T-helper 1 cell treated with Interleukin-12 subunit alpha and Interleukin-12 subunit beta and Interleukin-4 antibody, amounts not matched to agents 30 μg/mL and 1 μg/mL, for 36 hours (primary cell): ENCODE measurements at regions not wholly inside any gene's neighbourhood (a gene's known extent, or its start where the extent isn't known, plus 50 kb on each side); places are given as distances from the start of the nearest gene placed in this dataset.
A peak's percentile ranks its signal among the peaks of the same experiment; 100 is the strongest.

Experiments
- H3K27ac Mint-ChIP-seq: one replicate; pipeline ENCODE4 v1.8.0; 2021; ENCODE audit warnings: mild to moderate bottlenecking, mixed read lengths
- H3K27me3 Mint-ChIP-seq: one replicate; pipeline ENCODE4 v1.8.0; 2021; ENCODE audit warnings: low read depth, mixed read lengths
- H3K36me3 Mint-ChIP-seq: one replicate; pipeline ENCODE4 v1.8.0; 2021; ENCODE audit warnings: low read depth, mixed read lengths
- H3K4me1 Mint-ChIP-seq: one replicate; pipeline ENCODE4 v1.8.0; 2021; ENCODE audit warnings: low read depth, mixed read lengths
- H3K4me3 Mint-ChIP-seq: one replicate; pipeline ENCODE4 v1.8.0; 2021; ENCODE audit warnings: mild to moderate bottlenecking, moderate library complexity, mixed read lengths
- H3K9me3 Mint-ChIP-seq: one replicate; pipeline ENCODE4 v1.8.0; 2021; ENCODE audit warnings: mixed read lengths

DNA sequence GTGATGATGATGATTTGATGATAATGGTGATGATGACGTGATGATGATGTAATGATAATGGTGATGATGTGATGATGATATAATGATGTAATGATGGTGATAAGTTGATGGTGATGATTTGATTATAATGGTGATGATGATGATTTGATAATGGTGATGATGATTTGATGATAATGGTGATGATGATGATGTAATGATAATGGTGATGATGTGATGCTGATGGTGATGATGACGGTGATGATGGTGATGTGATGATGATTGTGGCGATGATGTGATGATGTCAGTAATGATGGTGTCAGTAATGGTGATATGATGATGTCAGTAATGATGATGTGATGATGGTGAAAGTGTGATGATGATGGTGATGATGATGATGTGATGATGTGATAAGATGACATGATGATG lies 613.4 kb downstream of the AACS start:
- H3K27ac Mint-ChIP-seq: no peak overlapping the region
- no peaks in the 10 kb centered on the region for H3K36me3 Mint-ChIP-seq
- no peak overlapping the region for H3K4me3 Mint-ChIP-seq
- no peaks in the 10 kb centered on the region for H3K27me3 Mint-ChIP-seq
- H3K9me3 Mint-ChIP-seq: no peaks in the 10 kb centered on the region
- H3K4me1 Mint-ChIP-seq: no peaks in the 10 kb centered on the region

DNA sequence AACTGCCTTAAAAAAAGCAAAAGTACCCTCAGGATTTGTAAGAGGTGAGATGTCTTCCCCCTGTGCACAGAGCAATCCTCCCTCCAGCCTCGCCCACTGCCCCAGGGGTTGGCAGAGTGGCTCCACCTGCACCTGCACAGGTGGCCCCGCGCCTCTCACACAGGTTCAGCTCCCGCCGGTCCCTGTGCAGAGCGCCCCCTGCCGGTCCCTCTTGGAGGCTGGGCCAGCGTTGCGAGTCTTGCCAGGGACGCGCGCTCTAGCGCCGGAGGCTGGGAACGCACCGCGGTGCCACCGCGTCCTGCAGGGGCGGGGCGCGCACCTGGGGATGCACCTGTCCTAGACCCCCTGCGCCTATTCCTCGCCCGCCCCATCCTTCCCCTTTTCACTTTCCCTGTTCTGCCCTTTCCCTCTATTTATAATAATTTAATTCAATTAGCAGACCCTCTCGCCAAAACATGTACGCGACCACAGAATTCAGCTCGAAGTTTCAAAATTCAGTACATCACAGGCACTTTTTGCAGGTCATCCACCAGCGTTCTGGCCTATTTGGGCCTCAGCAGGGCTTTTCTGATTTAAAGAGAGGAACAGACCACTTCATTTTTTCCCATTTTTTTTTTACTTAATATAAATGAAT lies 618.6 kb downstream of the AACS start:
- no peaks in the 10 kb centered on the region for H3K9me3 Mint-ChIP-seq
- H3K27me3 Mint-ChIP-seq: no peaks in the 10 kb centered on the region
- H3K4me3 Mint-ChIP-seq: no peak overlapping the region
- H3K4me1 Mint-ChIP-seq: no peaks in the 10 kb centered on the region
- no peak overlapping the region for H3K27ac Mint-ChIP-seq
- no peaks in the 10 kb centered on the region for H3K36me3 Mint-ChIP-seq

GRCh38 chr12:125684968-125685790 lies 619.9 kb downstream of the AACS start:
- no peaks in the 10 kb centered on the region for H3K9me3 Mint-ChIP-seq
- no peaks in the 10 kb centered on the region for H3K36me3 Mint-ChIP-seq
- no peaks in the 10 kb centered on the region for H3K27me3 Mint-ChIP-seq
- no peak overlapping the region for H3K27ac Mint-ChIP-seq
- H3K4me3 Mint-ChIP-seq: no peak overlapping the region
- H3K4me1 Mint-ChIP-seq: no peaks in the 10 kb centered on the region

DNA sequence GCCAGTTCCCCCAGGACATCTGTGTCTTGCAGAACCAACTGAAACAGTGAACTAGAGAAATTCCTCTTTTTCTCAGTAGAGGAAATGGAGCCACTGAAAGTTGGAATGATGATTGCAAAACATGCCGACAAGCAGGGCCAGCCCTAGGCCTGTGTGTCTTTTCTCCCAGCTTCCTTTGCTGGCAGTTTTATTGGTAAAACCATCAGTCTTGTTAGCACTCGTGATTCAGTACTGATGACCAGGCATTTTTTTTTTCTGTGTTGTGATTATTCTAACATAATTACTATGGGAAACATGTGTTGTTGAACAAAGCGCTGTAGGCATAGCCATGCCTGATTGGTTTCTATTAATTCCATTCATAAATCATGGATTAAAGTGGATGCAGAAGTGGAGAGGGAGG lies 620.7 kb downstream of the AACS start:
- no peaks in the 10 kb centered on the region for H3K4me1 Mint-ChIP-seq
- no peak overlapping the region for H3K4me3 Mint-ChIP-seq
- no peaks in the 10 kb centered on the region for H3K9me3 Mint-ChIP-seq
- H3K27ac Mint-ChIP-seq: no peak overlapping the region
- H3K36me3 Mint-ChIP-seq: no peaks in the 10 kb centered on the region
- no peaks in the 10 kb centered on the region for H3K27me3 Mint-ChIP-seq

GRCh38 chr12:125687403-125687802 lies 622.2 kb downstream of the AACS start:
- H3K9me3 Mint-ChIP-seq: no peaks in the 10 kb centered on the region
- H3K27me3 Mint-ChIP-seq: no peaks in the 10 kb centered on the region
- H3K27ac Mint-ChIP-seq: no peak overlapping the region
- no peak overlapping the region for H3K4me3 Mint-ChIP-seq
- H3K4me1 Mint-ChIP-seq: no peaks in the 10 kb centered on the region
- H3K36me3 Mint-ChIP-seq: no peaks in the 10 kb centered on the region

- H3K27ac Mint-ChIP-seq: no peak overlapping the region
- H3K4me1 Mint-ChIP-seq: no peaks in the 10 kb centered on the region
- no peaks in the 10 kb centered on the region for H3K36me3 Mint-ChIP-seq
- no peak overlapping the region for H3K4me3 Mint-ChIP-seq
- no peaks in the 10 kb centered on the region for H3K9me3 Mint-ChIP-seq
- no peaks in the 10 kb centered on the region for H3K27me3 Mint-ChIP-seq
Measured at GRCh38 chr12:125687820-125688219, 622.6 kb downstream of the AACS start.

DNA sequence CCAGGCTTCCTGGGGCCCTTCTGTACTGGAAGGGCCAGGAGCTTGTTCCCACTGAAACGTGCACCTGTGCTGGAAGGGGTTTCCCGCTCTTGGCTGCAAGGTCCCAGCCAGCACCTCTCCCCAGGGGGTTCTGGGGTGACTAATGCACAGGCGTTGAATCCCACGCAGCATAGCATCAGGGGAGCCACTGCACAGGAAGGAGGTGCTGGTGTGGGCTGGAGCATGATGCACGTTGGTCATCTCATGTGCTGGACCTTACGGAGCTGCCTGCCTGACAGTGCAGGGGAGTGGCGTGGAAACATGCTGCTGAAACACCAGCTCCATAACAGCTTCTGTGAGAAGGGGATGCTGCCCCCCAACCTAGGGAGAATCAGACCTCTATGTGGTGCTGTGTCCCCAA lies 623.0 kb downstream of the AACS start:
- H3K27ac Mint-ChIP-seq: no peak overlapping the region
- H3K4me3 Mint-ChIP-seq: no peak overlapping the region
- H3K4me1 Mint-ChIP-seq: no peaks in the 10 kb centered on the region
- H3K9me3 Mint-ChIP-seq: no peaks in the 10 kb centered on the region
- no peaks in the 10 kb centered on the region for H3K27me3 Mint-ChIP-seq
- H3K36me3 Mint-ChIP-seq: no peaks in the 10 kb centered on the region

- Mint-ChIP-seq H3K36me3 (no peaks in the 10 kb centered on the region), H3K27ac (no peak overlapping the region), H3K4me1 (no peaks in the 10 kb centered on the region), H3K27me3 (no peaks in the 10 kb centered on the region), H3K9me3 (no peaks in the 10 kb centered on the region), H3K4me3 (no peak overlapping the region)
Measured at GRCh38 chr12:125688881-125689280, 623.6 kb downstream of the AACS start.

DNA sequence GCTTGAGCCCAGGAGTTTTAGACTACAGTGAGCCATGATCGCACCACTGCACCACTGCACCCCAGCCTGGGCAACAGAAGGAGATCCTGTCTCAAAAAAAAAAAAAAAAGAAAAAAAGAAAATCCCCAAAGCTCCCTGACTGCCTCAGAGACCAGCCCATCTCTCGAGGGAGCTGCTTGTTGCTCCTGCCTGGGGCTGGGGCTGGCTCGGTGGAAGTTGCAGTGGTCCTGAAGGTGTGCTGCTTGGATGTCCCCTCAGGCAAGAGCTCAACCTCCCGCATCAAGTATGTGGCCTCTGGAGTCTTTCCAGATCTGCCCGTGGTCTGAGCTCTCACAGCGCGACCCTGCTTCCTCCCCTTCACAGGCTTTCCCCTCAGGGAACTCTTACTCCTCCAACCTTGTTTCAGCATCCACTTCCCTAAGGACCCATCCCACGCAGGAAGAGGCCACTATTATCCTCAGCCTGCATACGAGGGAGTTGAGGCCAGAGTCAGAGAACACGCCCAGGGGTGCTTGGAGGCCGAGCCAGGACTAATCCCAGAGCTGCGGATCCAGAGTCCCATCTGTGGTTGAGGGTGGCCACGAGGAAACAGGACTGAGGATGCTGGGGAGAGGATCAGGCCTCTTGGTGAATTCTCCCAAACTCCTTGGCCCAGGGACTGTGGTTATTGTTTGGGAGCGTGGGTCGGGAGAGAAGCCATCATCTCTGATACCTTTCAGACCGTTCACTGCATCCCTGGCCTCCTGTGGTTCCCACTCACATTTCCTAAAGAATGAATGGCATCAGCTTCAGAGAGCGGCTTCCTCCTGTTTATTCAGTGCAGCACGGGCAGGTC lies 624.6 kb downstream of the AACS start:
- H3K4me3 Mint-ChIP-seq: no peak overlapping the region
- H3K36me3 Mint-ChIP-seq: no peaks in the 10 kb centered on the region
- no peaks in the 10 kb centered on the region for H3K27me3 Mint-ChIP-seq
- H3K4me1 Mint-ChIP-seq: no peaks in the 10 kb centered on the region
- H3K9me3 Mint-ChIP-seq: no peaks in the 10 kb centered on the region
- no peak overlapping the region for H3K27ac Mint-ChIP-seq

DNA sequence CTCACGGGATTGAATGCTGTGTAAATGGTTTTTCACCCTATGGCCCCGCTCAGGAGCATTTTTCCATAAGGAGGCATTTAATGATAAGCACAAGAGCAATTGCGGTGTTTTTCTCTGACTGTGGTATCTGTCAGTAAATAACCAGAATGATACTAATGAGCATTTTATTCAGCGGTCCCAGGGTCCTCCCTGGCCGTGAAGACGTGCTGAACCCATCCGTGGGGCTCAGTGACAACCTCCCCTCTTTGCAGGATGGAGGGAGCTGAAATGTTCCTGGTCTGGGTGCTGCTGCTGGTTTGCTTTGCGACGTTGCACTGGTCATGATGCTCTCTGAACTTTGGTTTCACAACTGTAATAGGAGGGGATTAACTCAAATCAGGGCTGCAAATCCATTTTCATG lies 625.6 kb downstream of the AACS start:
- no peaks in the 10 kb centered on the region for H3K9me3 Mint-ChIP-seq
- no peak overlapping the region for H3K4me3 Mint-ChIP-seq
- no peaks in the 10 kb centered on the region for H3K27me3 Mint-ChIP-seq
- no peaks in the 10 kb centered on the region for H3K36me3 Mint-ChIP-seq
- H3K4me1 Mint-ChIP-seq: no peaks in the 10 kb centered on the region
- H3K27ac Mint-ChIP-seq: no peak overlapping the region

DNA sequence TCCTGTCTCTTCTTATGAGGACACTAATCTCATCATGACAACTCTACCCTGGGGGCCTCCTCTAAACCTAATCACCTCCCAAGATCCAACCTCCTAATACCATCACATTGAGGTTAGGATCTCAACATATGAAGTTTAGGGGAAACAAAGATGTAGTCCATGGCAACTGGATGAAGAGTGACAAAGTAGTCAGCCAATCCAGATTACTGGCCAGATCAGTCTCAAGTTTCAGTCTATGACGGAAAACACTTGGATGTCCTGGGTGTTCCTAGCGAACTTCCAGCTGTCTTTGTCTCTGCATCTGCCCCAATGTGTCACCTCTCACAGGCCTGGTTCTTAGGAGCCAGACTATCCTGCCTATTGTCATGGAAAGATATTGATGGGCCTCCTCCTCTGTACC lies 630.8 kb downstream of the AACS start:
- H3K9me3 Mint-ChIP-seq: no peaks in the 10 kb centered on the region
- no peaks in the 10 kb centered on the region for H3K4me1 Mint-ChIP-seq
- no peaks in the 10 kb centered on the region for H3K36me3 Mint-ChIP-seq
- H3K27me3 Mint-ChIP-seq: no peaks in the 10 kb centered on the region
- no peak overlapping the region for H3K27ac Mint-ChIP-seq
- no peak overlapping the region for H3K4me3 Mint-ChIP-seq

DNA sequence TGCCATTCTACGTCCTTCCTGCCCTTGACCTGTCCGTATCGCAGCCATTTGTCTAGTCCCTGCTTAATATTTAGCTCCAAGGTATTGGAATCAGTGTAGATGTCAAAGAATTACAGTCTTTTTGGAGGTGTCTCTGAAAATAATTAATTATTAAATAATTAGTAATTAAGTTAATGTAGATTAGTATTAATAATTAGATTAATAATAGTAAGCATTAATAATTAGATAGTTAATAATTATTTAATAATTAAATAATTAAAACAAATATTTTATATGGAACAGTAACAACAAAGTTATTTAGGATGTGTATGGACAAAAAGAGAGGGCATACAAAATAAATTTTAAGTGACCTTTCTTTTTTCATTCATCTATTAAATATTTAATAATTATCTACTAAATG lies 639.6 kb downstream of the AACS start:
- H3K4me3 Mint-ChIP-seq: no peak overlapping the region
- no peaks in the 10 kb centered on the region for H3K36me3 Mint-ChIP-seq
- no peaks in the 10 kb centered on the region for H3K4me1 Mint-ChIP-seq
- peaks cover 5% of the 10 kb centered on the region for H3K9me3 Mint-ChIP-seq
- H3K27me3 Mint-ChIP-seq: no peaks in the 10 kb centered on the region
- no peak overlapping the region for H3K27ac Mint-ChIP-seq

- no peak overlapping the region for H3K27ac Mint-ChIP-seq
- peaks cover 21% of the 10 kb centered on the region for H3K9me3 Mint-ChIP-seq
- H3K36me3 Mint-ChIP-seq: peaks cover 4% of the 10 kb centered on the region
- H3K27me3 Mint-ChIP-seq: no peaks in the 10 kb centered on the region
- H3K4me3 Mint-ChIP-seq: no peak overlapping the region
- no peaks in the 10 kb centered on the region for H3K4me1 Mint-ChIP-seq
Measured at GRCh38 chr12:125720961-125721360, 655.7 kb downstream of the AACS start.

DNA sequence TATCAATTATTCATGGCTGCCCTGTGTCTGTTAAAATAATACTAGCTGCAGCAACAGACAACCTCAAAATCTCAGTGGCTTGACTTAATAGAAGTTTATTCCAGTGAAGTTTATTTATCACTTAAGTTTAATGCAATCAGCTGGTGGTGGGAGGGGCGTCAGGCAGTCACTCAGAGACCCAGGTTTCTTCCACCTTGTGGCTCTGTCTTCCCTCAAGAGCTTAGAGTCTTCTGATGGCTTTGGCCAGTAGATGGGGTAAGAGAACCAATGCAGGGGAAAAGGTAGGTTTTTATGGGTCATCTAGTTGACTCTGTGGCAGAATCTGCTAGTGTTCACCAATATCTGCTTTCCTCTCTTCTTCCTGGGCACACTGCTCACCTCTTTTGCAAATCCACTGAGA lies 668.9 kb downstream of the AACS start:
- H3K4me1 Mint-ChIP-seq: no peaks in the 10 kb centered on the region
- no peaks in the 10 kb centered on the region for H3K36me3 Mint-ChIP-seq
- H3K27ac Mint-ChIP-seq: peak overlapping the region; percentile 15
- peaks cover 25% of the 10 kb centered on the region for H3K9me3 Mint-ChIP-seq
- no peak overlapping the region for H3K4me3 Mint-ChIP-seq
- H3K27me3 Mint-ChIP-seq: no peaks in the 10 kb centered on the region

- Mint-ChIP-seq H3K9me3 (peaks cover 34% of the 10 kb centered on the region), H3K27ac (no peak overlapping the region), H3K4me3 (no peak overlapping the region), H3K27me3 (no peaks in the 10 kb centered on the region), H3K4me1 (no peaks in the 10 kb centered on the region), H3K36me3 (no peaks in the 10 kb centered on the region)
Measured at GRCh38 chr12:125738211-125738610, 673.0 kb downstream of the AACS start.
